Tibial nerve (tissue), 4 donors: ENCODE measurements at regions not wholly inside any gene's neighbourhood (a gene's known extent, or its start where the extent isn't known, plus 50 kb on each side); places are given as distances from the start of the nearest gene placed in this dataset.

Experiments
- EP300 ChIP-seq, 2 donors: sonication (generic); formaldehyde crosslinking; IDR thresholded peaks; one replicate each; pipeline ENCODE4 v1.6.1; 2017; ENCODE audit warnings: antibody characterized with exemption in 2 of 2, mild to moderate bottlenecking in 1 of 2
- POLR2A ChIP-seq, 2 donors: fragments of 450-650 bp; IDR thresholded peaks; one replicate each; pipeline ENCODE4 v1.6.1; 2017; ENCODE audit warnings: antibody characterized with exemption in 2 of 2, mild to moderate bottlenecking in 2 of 2, moderate library complexity in 2 of 2
- TF ChIP-seq, protein P1 (sequence below), 5 experiments: fragments of 200-600 bp in 3 of 5; fragments of 450-650 bp in 2 of 5; sonication (generic) in 3 of 5; IDR thresholded peaks; one replicate each; pipeline ENCODE4 v1.5.1; 2016 to 2019; ENCODE audit warnings: antibody characterized with exemption in 5 of 5, mild to moderate bottlenecking in 3 of 5, moderate library complexity in 2 of 5

DNA sequence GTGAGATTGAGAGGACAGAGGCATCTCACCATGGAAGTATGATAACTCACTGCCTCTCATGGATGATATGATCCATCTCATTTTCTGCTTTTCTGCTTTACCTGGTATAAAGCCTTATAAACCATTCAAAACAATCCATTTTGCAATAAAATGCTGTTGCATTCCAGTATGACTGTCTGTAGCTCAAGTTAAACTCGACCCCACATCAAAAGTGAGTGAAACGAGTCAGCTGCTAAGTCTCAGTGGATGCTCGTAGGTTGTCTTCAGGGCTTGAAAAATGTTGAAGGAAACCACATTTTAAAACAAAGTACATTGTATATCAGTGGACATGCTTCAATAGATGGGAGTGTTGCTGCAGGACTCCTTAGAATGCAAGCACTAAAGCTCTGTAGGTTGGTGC is 839.0 kb downstream of the TUSC7 start:
- TF ChIP-seq, protein P1, sequence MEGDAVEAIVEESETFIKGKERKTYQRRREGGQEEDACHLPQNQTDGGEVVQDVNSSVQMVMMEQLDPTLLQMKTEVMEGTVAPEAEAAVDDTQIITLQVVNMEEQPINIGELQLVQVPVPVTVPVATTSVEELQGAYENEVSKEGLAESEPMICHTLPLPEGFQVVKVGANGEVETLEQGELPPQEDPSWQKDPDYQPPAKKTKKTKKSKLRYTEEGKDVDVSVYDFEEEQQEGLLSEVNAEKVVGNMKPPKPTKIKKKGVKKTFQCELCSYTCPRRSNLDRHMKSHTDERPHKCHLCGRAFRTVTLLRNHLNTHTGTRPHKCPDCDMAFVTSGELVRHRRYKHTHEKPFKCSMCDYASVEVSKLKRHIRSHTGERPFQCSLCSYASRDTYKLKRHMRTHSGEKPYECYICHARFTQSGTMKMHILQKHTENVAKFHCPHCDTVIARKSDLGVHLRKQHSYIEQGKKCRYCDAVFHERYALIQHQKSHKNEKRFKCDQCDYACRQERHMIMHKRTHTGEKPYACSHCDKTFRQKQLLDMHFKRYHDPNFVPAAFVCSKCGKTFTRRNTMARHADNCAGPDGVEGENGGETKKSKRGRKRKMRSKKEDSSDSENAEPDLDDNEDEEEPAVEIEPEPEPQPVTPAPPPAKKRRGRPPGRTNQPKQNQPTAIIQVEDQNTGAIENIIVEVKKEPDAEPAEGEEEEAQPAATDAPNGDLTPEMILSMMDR (IDR thresholded peaks at IDR 0.05), result no peak
- no peak for TF ChIP-seq POLR2A (IDR thresholded peaks at IDR 0.05)
- no peak for TF ChIP-seq EP300 (IDR thresholded peaks at IDR 0.05)
